B cell (primary cell): ENCODE measurements at regions not wholly inside any gene's neighbourhood (a gene's known extent, or its start where the extent isn't known, plus 50 kb on each side); places are given as distances from the start of the nearest gene placed in this dataset.

Experiments used
- ATAC-seq: fragments of 200-7000 bp; cut with Tn5 transposase; one replicate; pipeline ENCODE4 v1.10.0; 2021; ENCODE audit warnings: low read depth, mild to moderate bottlenecking, moderate number of reproducible peaks, moderate library complexity
- CTCF ChIA-PET: fragments of 350-600 bp; sonication (Branson Sonifier 250); formaldehyde crosslinking; loops from one replicate; lab custom pipeline; 2021; ENCODE audit warnings: antibody characterized with exemption, inconsistent platforms; lab: Charles Lee
- POLR2A ChIA-PET: fragments of 350-600 bp; sonication (Branson Sonifier 250); formaldehyde crosslinking; loops from one replicate; lab custom pipeline; 2021; ENCODE audit warnings: antibody characterized with exemption; lab: Charles Lee
- DNase-seq: peaks from one replicate; pipeline ENCODE4 v3.0.0; 2013
- H2AFZ ChIP-seq: 2 replicates; pipeline ENCODE4 v1.6.1; 2012; ENCODE audit warnings: mild to moderate bottlenecking, low read depth, low read length; ENCODE audit not compliant: insufficient read depth, poor library complexity, severe bottlenecking
- H3K27ac ChIP-seq, 2 donors: 1 replicate in 1 of 2; 2 replicates in 1 of 2; pipeline ENCODE4 v1.5.1; 2012 to 2013; ENCODE audit warnings: low read length in 2 of 2, mild to moderate bottlenecking in 2 of 2, moderate library complexity in 1 of 2
- H3K27me3 ChIP-seq, 4 experiments: fragments of 200-600 bp in 1 of 4; sonication (generic) in 1 of 4; replicated peaks in 1 of 4; 1 replicate in 2 of 4; 2 replicates in 2 of 4; pipeline versions ENCODE4 v1.6.1 to v1.7.0; 2013 to 2016; ENCODE audit warnings: low read length in 3 of 4, mild to moderate bottlenecking in 2 of 4, mixed read lengths in 1 of 4, moderate library complexity in 1 of 4; ENCODE audit not compliant: insufficient read depth in 4 of 4, control insufficient read depth in 3 of 4; ENCODE audit errors: control extremely low read depth in 1 of 4
- H3K36me3 ChIP-seq, 2 experiments: replicated peaks in 1 of 2; 1 replicate in 1 of 2; 2 replicates in 1 of 2; pipeline versions ENCODE4 v1.6.1 to v1.7.1; 2013; ENCODE audit warnings: low read length in 1 of 2; ENCODE audit not compliant: insufficient read depth in 2 of 2, control insufficient read depth in 1 of 2; ENCODE audit errors: control extremely low read depth in 1 of 2, extremely low read depth in 1 of 2
- H3K4me1 ChIP-seq, 2 donors: fragments of 200-600 bp in 1 of 2; sonication (generic) in 1 of 2; 1 replicate in 1 of 2; 2 replicates in 1 of 2; pipeline versions ENCODE4 v1.5.1 to v1.6.1; 2013 to 2017; ENCODE audit warnings: low read length in 2 of 2; ENCODE audit not compliant: control insufficient read depth in 2 of 2, insufficient read depth in 2 of 2
- H3K4me2 ChIP-seq: replicated peaks from 2 replicates; pipeline ENCODE3; 2012; ENCODE audit warnings: mild to moderate bottlenecking, low read depth, low read length; ENCODE audit not compliant: poor library complexity, severe bottlenecking
- H3K4me3 ChIP-seq, 5 experiments: fragments of 200-600 bp in 1 of 5; sonication (generic) in 1 of 5; 1 replicate in 3 of 5; 2 replicates in 2 of 5; pipeline versions ENCODE4 v1.5.1 to v1.7.0; 2011 to 2016; ENCODE audit warnings: low read length in 4 of 5, mild to moderate bottlenecking in 4 of 5, low read depth in 2 of 5, control low read depth in 1 of 5, moderate library complexity in 1 of 5; ENCODE audit not compliant: insufficient read depth in 1 of 5; ENCODE audit errors: control extremely low read depth in 1 of 5, extremely low read depth in 1 of 5
- H3K79me2 ChIP-seq: fragments of 200-600 bp; sonication (generic); one replicate; pipeline ENCODE4 v1.6.0; 2016; ENCODE audit warnings: low read length; ENCODE audit not compliant: control insufficient read depth, insufficient read depth
- H3K9ac ChIP-seq: fragments of 200-600 bp; sonication (generic); 2 replicates; pipeline ENCODE4 v1.6.1; 2017; ENCODE audit warnings: mild to moderate bottlenecking, low read length, moderate library complexity
- H3K9me3 ChIP-seq, 3 donors: one replicate each; pipeline versions ENCODE4 v1.6.1 to v1.7.1; 2013; ENCODE audit warnings: low read length in 2 of 3; ENCODE audit not compliant: control insufficient read depth in 2 of 3, insufficient read depth in 1 of 3; ENCODE audit errors: control extremely low read depth in 1 of 3
- H4K20me1 ChIP-seq: 2 replicates; pipeline ENCODE4 v1.6.0; 2012; ENCODE audit warnings: mild to moderate bottlenecking, low read length; ENCODE audit not compliant: insufficient read depth, control insufficient read depth, poor library complexity, severe bottlenecking
- H3K27ac Mint-ChIP-seq: one replicate; pipeline ENCODE4 v1.8.0; 2021; ENCODE audit warnings: mixed read lengths
- H3K27me3 Mint-ChIP-seq: one replicate; pipeline ENCODE4 v1.8.0; 2021; ENCODE audit warnings: mixed read lengths
- H3K4me1 Mint-ChIP-seq: one replicate; pipeline ENCODE4 v1.8.0; 2021; ENCODE audit warnings: mixed read lengths
- H3K4me3 Mint-ChIP-seq: one replicate; pipeline ENCODE4 v1.8.0; 2021; ENCODE audit warnings: mixed read lengths
- H3K9me3 Mint-ChIP-seq: one replicate; pipeline ENCODE4 v1.8.0; 2022; ENCODE audit warnings: mixed read lengths; ENCODE audit not compliant: insufficient read depth
- CTCF ChIP-seq: fragments of 200-600 bp; IDR thresholded peaks from one replicate; pipeline ENCODE4 v1.8.0; 2022; ENCODE audit warnings: antibody characterized with exemption, mild to moderate bottlenecking
- EZH2 ChIP-seq: IDR thresholded peaks from 2 replicates; pipeline ENCODE4 v1.6.1; 2012; ENCODE audit warnings: borderline replicate concordance, low read depth, mild to moderate bottlenecking, moderate library complexity, low read length; ENCODE audit not compliant: insufficient read depth, poor library complexity, severe bottlenecking
- WGBS: methylation state at CpG from one replicate; pipeline ENCODE4 v1.1.5; 2013; ENCODE audit warnings: missing lambda C conversion rate; ENCODE audit not compliant: insufficient coverage; 5-methylcytosine and 5-hydroxymethylcytosine counted together
- intact Hi-C: fragments of 100-400 bp; cut with micrococcal nuclease; formaldehyde crosslinking; loops from one replicate; pipeline ENCODE4 v1.10.0; 2022

GRCh38 chr11:82004537-82005213 lies 729.0 kb downstream of the FAM181B start:
- Histone ChIP-seq H3K4me1 (no peaks in the 10 kb centered on the region), H3K79me2 (no peaks in the 10 kb centered on the region), H3K27ac (no peak overlapping the region), H2AFZ (no peak overlapping the region), H3K9me3 (no peaks in the 10 kb centered on the region), H3K4me3 (no peak overlapping the region), H3K36me3 (no peaks in the 10 kb centered on the region), H3K27me3 (no peaks in the 10 kb centered on the region), H4K20me1 (no peaks in the 10 kb centered on the region), H3K4me2 (no peak overlapping the region), H3K9ac (no peak overlapping the region)
- Mint-ChIP-seq H3K27me3 (no peaks in the 10 kb centered on the region), H3K4me1 (no peaks in the 10 kb centered on the region), H3K4me3 (no peak overlapping the region), H3K9me3 (no peaks in the 10 kb centered on the region), H3K27ac (no peak overlapping the region)
- intact Hi-C loops, result no loop called here
- ATAC-seq (no peak), DNase-seq (no peak)
- 54% methylated on average over 3 of the region's 4 CpGs for WGBS
- no peak for TF ChIP-seq EZH2
- TF ChIP-seq CTCF, result no peak
- ChIA-PET CTCF (no interaction called here), POLR2A (no interaction called here)

- Histone ChIP-seq H3K9me3 (no peaks in the 10 kb centered on the region), H3K27me3 (no peaks in the 10 kb centered on the region), H3K4me1 (no peaks in the 10 kb centered on the region), H3K4me2 (no peak overlapping the region), H2AFZ (no peak overlapping the region), H4K20me1 (no peaks in the 10 kb centered on the region), H3K27ac (no peak overlapping the region), H3K79me2 (no peaks in the 10 kb centered on the region), H3K9ac (no peak overlapping the region), H3K36me3 (no peaks in the 10 kb centered on the region), H3K4me3 (no peak overlapping the region)
- Mint-ChIP-seq H3K27me3 (no peaks in the 10 kb centered on the region), H3K4me1 (no peaks in the 10 kb centered on the region), H3K4me3 (no peak overlapping the region), H3K27ac (no peak overlapping the region), H3K9me3 (no peaks in the 10 kb centered on the region)
- no peak for ATAC-seq
- ChIA-PET POLR2A (no interaction called here), CTCF (no interaction called here)
- no peak for DNase-seq
- intact Hi-C loops, result no loop called here
- 77% methylated on average over 7 of the region's 7 CpGs for WGBS
- TF ChIP-seq CTCF (no peak), EZH2 (no peak)
Observed at GRCh38 chr11:82003671-82004515, 729.8 kb downstream of the FAM181B start.
